GM12872 (cell line): ENCODE measurements at regions not wholly inside any gene's neighbourhood (a gene's known extent, or its start where the extent isn't known, plus 50 kb on each side); places are given as distances from the start of the nearest gene placed in this dataset.

Experiments
- CTCF ChIP-seq: IDR thresholded peaks from 3 replicates; pipeline ENCODE4 v1.5.1; 2011; ENCODE audit warnings: low read depth, mild to moderate bottlenecking, low read length, moderate library complexity; ENCODE audit not compliant: insufficient read depth

GRCh38 chrX:13937370-13938050 is 92.2 kb downstream of the GEMIN8 start:
- TF ChIP-seq CTCF: no peak

- no peak for TF ChIP-seq CTCF
Observed at GRCh38 chrX:13936521-13937225, 93.0 kb downstream of the GEMIN8 start.

GRCh38 chrX:13934731-13935130 is 95.0 kb downstream of the GEMIN8 start:
- no peak for TF ChIP-seq CTCF

- TF ChIP-seq CTCF: no peak
Observed at GRCh38 chrX:13933851-13934250, 95.8 kb downstream of the GEMIN8 start.

GRCh38 chrX:13933352-13933751 is 96.3 kb downstream of the GEMIN8 start:
- TF ChIP-seq CTCF: no peak

- no peak for TF ChIP-seq CTCF
Observed at GRCh38 chrX:13932416-13932815, 97.3 kb downstream of the GEMIN8 start.

GRCh38 chrX:13927175-13927574 is 102.5 kb downstream of the GEMIN8 start:
- no peak for TF ChIP-seq CTCF
